Fibroblast of skin of left biceps (primary cell): ENCODE measurements at regions not wholly inside any gene's neighbourhood (a gene's known extent, or its start where the extent isn't known, plus 50 kb on each side); places are given as distances from the start of the nearest gene placed in this dataset.
A peak's percentile ranks its signal among the peaks of the same experiment; 100 is the strongest.

Experiments used
- DNase-seq, 2 experiments: peaks; one replicate each; pipeline ENCODE4 v3.0.0-alpha.2; 2013; ENCODE audit warnings: low read depth in 2 of 2

DNA sequence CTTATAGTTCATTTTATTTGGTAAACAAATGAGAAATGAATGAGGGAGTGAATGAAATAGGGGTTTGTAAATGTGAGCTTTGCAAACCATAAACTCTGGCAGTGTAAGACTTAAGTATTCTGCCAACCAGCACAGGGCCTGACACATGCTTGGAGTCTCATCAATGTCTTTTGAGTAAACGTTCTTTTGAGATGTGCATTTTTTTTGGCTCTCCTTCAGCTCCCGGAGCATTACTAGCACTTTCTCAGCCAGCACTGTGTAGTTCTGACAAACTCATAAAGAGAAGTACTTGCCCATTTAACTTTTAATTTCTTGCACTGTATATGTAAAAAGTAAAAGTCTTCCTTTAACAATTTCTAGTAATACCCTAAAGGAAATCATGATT lies 245.3 kb downstream of the HS3ST1 start:
- no peak for DNase-seq

DNA sequence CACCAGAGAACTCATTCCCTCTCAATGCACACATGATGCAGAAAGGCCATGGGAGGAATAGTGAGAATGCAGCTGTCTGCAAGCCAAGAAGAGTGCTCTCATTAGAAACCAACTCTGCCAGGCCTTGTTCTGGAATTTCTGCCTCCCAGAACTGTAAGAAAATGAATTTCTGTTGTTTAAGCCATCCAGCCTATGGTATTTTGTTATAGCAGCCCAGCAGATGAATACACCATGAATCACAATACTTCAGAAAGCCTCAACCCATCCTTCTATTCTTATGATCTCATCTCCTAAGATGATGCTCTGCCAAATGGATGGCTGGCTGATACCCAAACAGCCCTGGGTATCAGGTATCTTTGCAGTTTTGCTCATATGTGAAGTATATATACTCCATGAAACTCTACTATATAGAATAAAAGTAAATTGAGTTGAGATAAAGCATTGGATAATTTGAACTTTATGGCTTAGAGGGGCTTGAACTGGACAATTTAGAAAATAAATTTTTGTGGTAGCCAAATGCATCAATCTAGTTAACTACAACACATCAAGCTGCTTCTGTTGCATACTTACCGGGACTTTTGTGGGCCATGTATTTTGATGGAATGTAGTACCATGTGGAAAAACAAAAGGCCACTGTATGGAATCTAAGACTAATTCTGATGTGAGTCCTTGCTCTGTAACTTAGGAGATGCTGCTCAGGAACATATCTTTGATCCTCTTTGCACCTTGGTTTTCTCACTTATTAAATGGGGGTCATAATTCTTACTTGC lies 245.9 kb downstream of the HS3ST1 start:
- DNase-seq, result peak; percentile 55 to 66

DNA sequence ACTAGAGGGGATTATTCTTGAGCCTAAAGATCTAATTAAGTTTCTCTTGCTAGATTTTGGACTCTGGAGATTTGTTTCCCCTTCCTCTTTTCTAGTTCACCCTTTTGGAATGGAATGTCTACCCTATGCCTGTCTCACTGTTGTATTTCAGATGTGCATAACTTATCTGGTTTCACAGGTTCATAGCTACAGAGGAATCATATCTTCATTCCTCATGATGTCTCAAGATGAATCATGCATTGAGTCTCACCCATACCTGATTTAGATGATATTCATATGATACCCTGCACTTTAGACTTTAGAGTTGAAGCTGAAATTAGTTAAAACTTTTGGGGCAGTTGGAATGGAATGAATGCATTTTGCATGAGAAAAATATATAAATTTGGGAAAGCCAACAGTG lies 246.7 kb downstream of the HS3ST1 start:
- DNase-seq, result no peak

DNA sequence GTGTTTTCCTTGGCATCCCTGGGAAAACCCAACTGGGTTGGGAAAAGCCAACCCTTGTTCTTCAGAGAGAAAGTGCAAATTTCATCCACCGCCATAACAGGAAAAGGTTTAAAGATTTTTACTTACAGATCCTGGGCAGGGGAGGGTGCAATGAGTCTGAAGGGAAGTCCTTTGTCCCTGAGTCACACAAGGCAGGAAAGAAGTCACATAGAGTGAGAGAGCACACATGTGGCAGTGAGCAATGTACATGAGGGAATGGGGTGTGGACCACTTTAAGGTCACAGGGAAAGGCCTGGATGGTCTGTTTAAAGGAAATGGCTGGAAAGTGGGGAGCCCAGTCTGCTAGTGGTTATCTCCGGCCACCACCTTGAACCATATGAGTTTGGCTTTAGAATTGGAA lies 248.9 kb downstream of the HS3ST1 start:
- no peak for DNase-seq

- no peak for DNase-seq
Observed at GRCh38 chr4:11178433-11178832, 250.3 kb downstream of the HS3ST1 start.

- no peak for DNase-seq
Observed at GRCh38 chr4:11175374-11175773, 253.3 kb downstream of the HS3ST1 start.

- no peak for DNase-seq
Observed at GRCh38 chr4:11166606-11167005, 262.1 kb downstream of the HS3ST1 start.

- no peak for DNase-seq
Observed at GRCh38 chr4:11166034-11166433, 262.7 kb downstream of the HS3ST1 start.

DNA sequence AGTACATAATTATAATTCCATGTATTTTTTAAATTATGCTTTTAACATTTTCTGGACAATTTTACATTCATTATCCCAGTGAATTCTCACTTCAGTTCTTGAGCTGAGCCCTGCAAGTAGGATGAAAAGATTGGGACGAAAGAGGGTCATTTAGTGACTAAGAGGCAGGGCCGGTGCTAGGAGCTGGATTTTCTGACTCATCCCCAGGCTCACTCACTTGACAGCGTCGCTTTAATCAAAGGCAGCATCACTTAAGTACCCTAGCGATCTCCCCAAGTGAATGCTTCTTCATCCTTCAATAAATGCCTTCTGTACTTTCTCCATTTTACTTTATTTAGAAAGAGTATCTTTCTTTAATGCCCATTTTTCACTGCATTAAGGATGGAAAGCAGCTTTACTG lies 263.6 kb downstream of the HS3ST1 start:
- DNase-seq, result no peak

GRCh38 chr4:11160288-11160687 lies 268.4 kb downstream of the HS3ST1 start:
- no peak for DNase-seq

- no peak for DNase-seq
Observed at GRCh38 chr4:11158971-11159370, 269.7 kb downstream of the HS3ST1 start.

GRCh38 chr4:11155208-11155867 lies 273.4 kb downstream of the HS3ST1 start:
- DNase-seq, result no peak

GRCh38 chr4:11153171-11153750 lies 275.4 kb downstream of the HS3ST1 start:
- DNase-seq, result no peak

DNA sequence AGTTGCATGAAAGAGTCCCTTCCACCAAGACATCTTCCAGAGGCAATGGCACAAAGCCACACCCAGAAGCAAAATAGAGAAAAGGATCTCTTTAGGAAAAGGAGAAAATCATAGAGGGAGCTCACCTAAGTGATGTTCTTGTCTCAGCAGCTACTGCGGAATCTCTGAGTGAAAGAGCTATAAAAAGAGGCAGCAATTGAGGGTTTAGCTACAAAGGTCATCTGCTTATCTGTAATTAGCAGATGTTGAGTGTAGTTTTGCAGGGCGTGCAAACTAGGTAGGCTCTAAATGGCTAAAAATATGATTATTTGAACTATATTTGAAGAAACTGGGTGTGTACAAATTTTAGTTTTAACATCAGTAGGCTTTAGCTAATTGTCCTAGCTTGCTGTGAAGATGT lies 276.0 kb downstream of the HS3ST1 start:
- DNase-seq, result no peak

DNA sequence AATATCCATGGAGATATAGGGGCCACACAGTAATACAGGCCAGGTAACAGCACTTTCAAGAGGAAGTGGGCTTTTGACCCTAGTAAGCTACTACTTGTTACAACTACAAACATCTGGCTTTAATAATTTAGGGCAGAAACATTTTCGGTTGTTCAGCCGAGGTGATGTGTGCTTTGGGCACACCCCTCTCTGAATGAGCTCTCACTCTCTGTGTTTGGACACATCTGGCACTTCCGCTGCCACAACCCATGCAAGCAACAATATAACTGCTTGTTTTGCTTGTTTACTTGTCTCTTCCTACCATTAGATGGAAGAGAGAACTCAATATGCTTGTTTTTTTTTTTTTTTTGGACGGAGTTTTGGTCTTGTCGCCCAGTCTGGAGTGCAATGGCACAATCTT lies 277.2 kb downstream of the HS3ST1 start:
- no peak for DNase-seq

- DNase-seq, result no peak
Observed at GRCh38 chr4:11149612-11150259, 279.0 kb downstream of the HS3ST1 start.

GRCh38 chr4:11139871-11140270 lies 288.8 kb downstream of the HS3ST1 start:
- DNase-seq, result no peak

DNA sequence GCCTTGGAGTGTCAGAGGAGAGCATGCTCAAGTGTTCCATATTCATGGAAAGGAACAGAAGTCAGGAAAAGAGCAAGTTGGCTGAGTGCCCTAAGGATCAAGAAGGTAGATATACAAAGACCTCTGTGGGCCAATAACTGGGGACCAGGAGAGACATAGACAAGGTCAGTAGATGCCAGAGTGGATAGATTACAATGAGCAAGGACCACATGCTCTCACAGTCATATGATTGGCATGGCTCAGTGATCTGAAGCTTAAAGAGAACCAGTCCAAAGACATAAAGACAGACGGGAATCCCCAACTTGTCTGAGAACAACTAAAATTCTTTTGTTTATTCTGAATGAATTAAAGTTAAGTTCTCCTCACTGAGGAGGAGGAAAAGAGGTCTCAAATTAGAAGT lies 289.7 kb downstream of the HS3ST1 start:
- no peak for DNase-seq

GRCh38 chr4:11134705-11135104 lies 294.0 kb downstream of the HS3ST1 start:
- DNase-seq, result no peak

DNA sequence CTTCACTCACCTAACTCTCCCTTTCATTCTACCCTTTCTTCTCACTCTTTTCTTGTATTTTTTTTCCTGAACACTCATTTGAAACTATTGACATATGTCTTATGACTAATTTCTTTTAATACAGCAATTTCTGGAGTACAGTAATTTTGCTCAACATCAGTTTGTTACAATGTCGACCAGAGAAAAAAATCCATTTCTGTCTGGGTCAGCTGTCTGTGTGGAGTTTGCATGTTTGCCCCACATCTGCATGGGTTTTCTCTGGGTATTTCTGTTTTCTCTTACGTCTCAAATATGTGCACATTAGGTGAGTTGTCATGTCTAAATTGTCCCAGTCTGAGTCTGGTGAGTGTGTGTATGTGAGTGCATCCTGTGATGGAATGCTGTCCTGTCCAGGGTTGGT lies 294.8 kb downstream of the HS3ST1 start:
- DNase-seq, result no peak

DNA sequence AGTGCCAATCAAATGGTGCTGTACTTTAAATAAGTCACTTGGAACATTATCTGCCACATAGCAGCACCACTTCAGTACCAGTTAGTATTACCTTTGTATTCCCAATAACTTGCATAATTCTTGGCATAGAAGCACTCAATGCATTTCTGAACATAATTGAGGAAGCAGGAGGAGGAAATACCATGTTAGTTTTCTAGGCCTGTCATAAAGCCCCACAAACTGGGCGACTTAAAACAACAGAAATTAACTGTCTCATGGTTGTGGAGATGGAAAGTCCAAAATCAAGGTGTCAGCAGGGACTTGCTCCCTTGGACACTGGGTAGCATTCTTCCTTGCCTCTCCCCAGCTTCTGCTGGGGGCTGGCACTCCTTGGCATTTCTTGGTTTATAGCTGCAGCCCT lies 296.2 kb downstream of the HS3ST1 start:
- DNase-seq, result no peak

DNA sequence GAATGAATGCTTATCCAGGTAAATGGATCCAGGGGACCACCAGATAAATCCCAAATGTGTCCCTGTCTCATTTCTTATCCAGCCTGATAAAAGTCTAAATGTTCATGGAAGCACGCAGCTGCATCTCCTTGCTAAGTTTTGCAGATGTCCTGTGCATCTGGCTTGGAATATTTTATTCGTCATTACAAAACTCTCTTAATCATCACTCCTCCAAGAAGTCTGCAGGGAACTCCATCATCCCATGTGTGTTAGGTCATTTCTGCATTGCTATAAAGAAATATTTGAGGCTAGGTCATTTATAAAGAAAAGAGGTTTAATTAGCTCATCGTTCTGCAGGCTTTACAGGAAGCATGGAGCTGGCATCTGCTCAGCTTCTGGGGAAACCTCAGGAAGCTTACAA lies 297.2 kb downstream of the HS3ST1 start:
- no peak for DNase-seq
